ENCODE measurements at regions not wholly inside any gene's neighbourhood (a gene's known extent, or its start where the extent isn't known, plus 50 kb on each side); places are given as distances from the start of the nearest gene placed in this dataset.

- no peaks in the 10 kb centered on the region for H3K4me1 ChIP-seq (ENCODE audit: insufficient read depth, insufficient read length)
- TF ChIP-seq YY1 (IDR thresholded peaks at IDR 0.05; ENCODE audit: insufficient read depth, insufficient read length) (no peak), ZNF274 (IDR thresholded peaks at IDR 0.05; ENCODE audit: low read depth, low read length) (no peak), SUZ12 (IDR thresholded peaks at IDR 0.05; ENCODE audit: extremely low read depth, insufficient read depth, insufficient read length) (no peak)
- peaks cover 28% of the 10 kb centered on the region for H3K9me3 ChIP-seq (ENCODE audit: insufficient read depth, low read length)
- DNase-seq (ENCODE audit: low read depth, low spot score) = no peak
- no peaks in the 10 kb centered on the region for H3K36me3 ChIP-seq (ENCODE audit: insufficient read depth, insufficient read length, low read length)
- H3K27me3 ChIP-seq (ENCODE audit: insufficient read depth, insufficient read length) = no peaks in the 10 kb centered on the region
- H3K4me3 ChIP-seq (ENCODE audit: insufficient read length, low read depth) = no peak overlapping the region
- H3K9ac ChIP-seq (ENCODE audit: insufficient read length, low read depth) = no peak overlapping the region
Measured at GRCh38 chr10:29039091-29039490, 249.8 kb upstream of the LYZL1 start.

GRCh38 chr10:29039677-29040189 lies 249.1 kb upstream of the LYZL1 start:
- H3K4me1 ChIP-seq (ENCODE audit: insufficient read depth, insufficient read length) = no peaks in the 10 kb centered on the region
- no peak for DNase-seq (ENCODE audit: low read depth, low spot score)
- TF ChIP-seq ZNF274 (IDR thresholded peaks at IDR 0.05; ENCODE audit: low read depth, low read length) (no peak), YY1 (IDR thresholded peaks at IDR 0.05; ENCODE audit: insufficient read depth, insufficient read length) (no peak), SUZ12 (IDR thresholded peaks at IDR 0.05; ENCODE audit: extremely low read depth, insufficient read depth, insufficient read length) (no peak)
- H3K4me3 ChIP-seq (ENCODE audit: insufficient read length, low read depth) = no peak overlapping the region
- H3K9me3 ChIP-seq (ENCODE audit: insufficient read depth, low read length) = peaks cover 30% of the 10 kb centered on the region
- no peaks in the 10 kb centered on the region for H3K27me3 ChIP-seq (ENCODE audit: insufficient read depth, insufficient read length)
- no peaks in the 10 kb centered on the region for H3K36me3 ChIP-seq (ENCODE audit: insufficient read depth, insufficient read length, low read length)
- H3K9ac ChIP-seq (ENCODE audit: insufficient read length, low read depth) = no peak overlapping the region

GRCh38 chr10:29041616-29042015 lies 247.3 kb upstream of the LYZL1 start:
- H3K4me3 ChIP-seq (ENCODE audit: insufficient read length, low read depth) = no peak overlapping the region
- no peaks in the 10 kb centered on the region for H3K27me3 ChIP-seq (ENCODE audit: insufficient read depth, insufficient read length)
- TF ChIP-seq ZNF274 (IDR thresholded peaks at IDR 0.05; ENCODE audit: low read depth, low read length) (no peak), SUZ12 (IDR thresholded peaks at IDR 0.05; ENCODE audit: extremely low read depth, insufficient read depth, insufficient read length) (no peak), YY1 (IDR thresholded peaks at IDR 0.05; ENCODE audit: insufficient read depth, insufficient read length) (no peak)
- no peaks in the 10 kb centered on the region for H3K4me1 ChIP-seq (ENCODE audit: insufficient read depth, insufficient read length)
- H3K9me3 ChIP-seq (ENCODE audit: insufficient read depth, low read length) = peaks cover 30% of the 10 kb centered on the region
- DNase-seq (ENCODE audit: low read depth, low spot score) = no peak
- no peaks in the 10 kb centered on the region for H3K36me3 ChIP-seq (ENCODE audit: insufficient read depth, insufficient read length, low read length)
- H3K9ac ChIP-seq (ENCODE audit: insufficient read length, low read depth) = no peak overlapping the region

- DNase-seq (ENCODE audit: low read depth, low spot score) = no peak
- no peak overlapping the region for H3K9ac ChIP-seq (ENCODE audit: insufficient read length, low read depth)
- H3K27me3 ChIP-seq (ENCODE audit: insufficient read depth, insufficient read length) = no peaks in the 10 kb centered on the region
- H3K9me3 ChIP-seq (ENCODE audit: insufficient read depth, low read length) = 0 out of 2 replicates have a peak, but pooled peaks cover 3% of the 10 kb centered on the region
- H3K4me1 ChIP-seq (ENCODE audit: insufficient read depth, insufficient read length) = no peaks in the 10 kb centered on the region
- TF ChIP-seq ZNF274 (IDR thresholded peaks at IDR 0.05; ENCODE audit: low read depth, low read length) (no peak), SUZ12 (IDR thresholded peaks at IDR 0.05; ENCODE audit: extremely low read depth, insufficient read depth, insufficient read length) (no peak), YY1 (IDR thresholded peaks at IDR 0.05; ENCODE audit: insufficient read depth, insufficient read length) (no peak)
- no peak overlapping the region for H3K4me3 ChIP-seq (ENCODE audit: insufficient read length, low read depth)
- no peaks in the 10 kb centered on the region for H3K36me3 ChIP-seq (ENCODE audit: insufficient read depth, insufficient read length, low read length)
Measured at GRCh38 chr10:29048506-29048905, 240.4 kb upstream of the LYZL1 start.

- DNase-seq (ENCODE audit: low read depth, low spot score) = no peak
- Histone ChIP-seq H3K9ac (ENCODE audit: insufficient read length, low read depth) (no peak overlapping the region), H3K4me1 (ENCODE audit: insufficient read depth, insufficient read length) (no peaks in the 10 kb centered on the region), H3K27me3 (ENCODE audit: insufficient read depth, insufficient read length) (no peaks in the 10 kb centered on the region), H3K4me3 (ENCODE audit: insufficient read length, low read depth) (no peak overlapping the region), H3K9me3 (ENCODE audit: insufficient read depth, low read length) (no peaks in the 10 kb centered on the region), H3K36me3 (ENCODE audit: insufficient read depth, insufficient read length, low read length) (no peaks in the 10 kb centered on the region)
- TF ChIP-seq SUZ12 (IDR thresholded peaks at IDR 0.05; ENCODE audit: extremely low read depth, insufficient read depth, insufficient read length) = no peak
Measured at GRCh38 chr10:29050081-29050480, 238.8 kb upstream of the LYZL1 start.

GRCh38 chr10:29055101-29055500 lies 233.8 kb upstream of the LYZL1 start:
- TF ChIP-seq YY1 (IDR thresholded peaks at IDR 0.05; ENCODE audit: insufficient read depth, insufficient read length) (no peak), SUZ12 (IDR thresholded peaks at IDR 0.05; ENCODE audit: extremely low read depth, insufficient read depth, insufficient read length) (no peak), ZNF274 (IDR thresholded peaks at IDR 0.05; ENCODE audit: low read depth, low read length) (no peak)
- Histone ChIP-seq H3K4me3 (ENCODE audit: insufficient read length, low read depth) (no peak overlapping the region), H3K36me3 (ENCODE audit: insufficient read depth, insufficient read length, low read length) (no peaks in the 10 kb centered on the region), H3K4me1 (ENCODE audit: insufficient read depth, insufficient read length) (no peaks in the 10 kb centered on the region), H3K9me3 (ENCODE audit: insufficient read depth, low read length) (no peaks in the 10 kb centered on the region), H3K9ac (ENCODE audit: insufficient read length, low read depth) (no peak overlapping the region), H3K27me3 (ENCODE audit: insufficient read depth, insufficient read length) (no peaks in the 10 kb centered on the region)
- DNase-seq (ENCODE audit: low read depth, low spot score) = no peak

GRCh38 chr10:29056729-29057128 lies 232.1 kb upstream of the LYZL1 start:
- Histone ChIP-seq H3K9ac (ENCODE audit: insufficient read length, low read depth) (no peak overlapping the region), H3K4me1 (ENCODE audit: insufficient read depth, insufficient read length) (no peaks in the 10 kb centered on the region), H3K27me3 (ENCODE audit: insufficient read depth, insufficient read length) (no peaks in the 10 kb centered on the region), H3K36me3 (ENCODE audit: insufficient read depth, insufficient read length, low read length) (no peaks in the 10 kb centered on the region), H3K4me3 (ENCODE audit: insufficient read length, low read depth) (no peak overlapping the region), H3K9me3 (ENCODE audit: insufficient read depth, low read length) (no peaks in the 10 kb centered on the region)
- no peak for DNase-seq (ENCODE audit: low read depth, low spot score)
- TF ChIP-seq ZNF274 (IDR thresholded peaks at IDR 0.05; ENCODE audit: low read depth, low read length) = no peak
- TF ChIP-seq YY1 (IDR thresholded peaks at IDR 0.05; ENCODE audit: insufficient read depth, insufficient read length) = no peak
- TF ChIP-seq SUZ12 (IDR thresholded peaks at IDR 0.05; ENCODE audit: extremely low read depth, insufficient read depth, insufficient read length) = no peak
